ENCODE measurements at regions not wholly inside any gene's neighbourhood (a gene's known extent, or its start where the extent isn't known, plus 50 kb on each side); places are given as distances from the start of the nearest gene placed in this dataset.
"Not testable (repeated sequence)": the region's sequence is repeated elsewhere in the genome, so short reads cannot be mapped to it uniquely, and the experiment has no call there.

DNA sequence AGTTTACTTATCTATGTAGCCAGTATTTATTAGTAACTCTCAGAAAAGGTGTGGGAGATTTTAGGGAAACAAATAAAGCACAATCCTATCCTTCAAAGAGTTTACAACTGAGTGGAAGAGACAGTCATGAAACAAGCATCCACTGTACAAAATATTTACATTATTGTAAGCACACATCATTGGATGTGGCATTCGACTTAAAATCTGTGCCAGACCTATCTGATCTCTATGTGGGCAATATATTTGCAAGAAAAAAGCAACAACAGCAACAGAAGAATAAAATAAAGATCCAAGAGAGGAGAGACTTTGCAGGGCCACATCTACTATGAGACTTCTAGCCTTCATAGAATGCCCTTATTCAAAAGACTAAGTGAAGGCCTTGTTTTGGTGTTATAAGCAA, 882.1 kb upstream of the PIK3C3 start:
- Histone ChIP-seq H3K27ac (ENCODE audit: low read depth in 1 of 2, low read length in 1 of 2) (no peak overlapping the region), H3K36me3 (ENCODE audit: control insufficient read depth in 2 of 2, insufficient read depth in 2 of 2, low read length in 1 of 2) (no peaks in the 10 kb centered on the region), H3K4me3 (ENCODE audit: low read length in 2 of 2) (no peak overlapping the region), H3K9me3 (ENCODE audit: control insufficient read depth in 2 of 2, insufficient read depth in 1 of 2, low read length in 1 of 2) (no peaks in the 10 kb centered on the region), H3K27me3 (ENCODE audit: control insufficient read depth in 2 of 2, insufficient read depth in 1 of 2, low read length in 1 of 2) (no peaks in the 10 kb centered on the region), H3K4me1 (ENCODE audit: control insufficient read depth in 2 of 2, insufficient read depth in 2 of 2, low read length in 2 of 2) (no peaks in the 10 kb centered on the region)
- no peak for DNase-seq (ENCODE audit: low read depth in 6 of 9, low spot score in 9 of 9)
- WGBS: 53% methylated on average over 1 of the region's 1 CpG

- no peaks in the 10 kb centered on the region for H3K4me1 ChIP-seq (ENCODE audit: control insufficient read depth in 2 of 2, insufficient read depth in 2 of 2, low read length in 2 of 2)
- 95% methylated on average over 4 of the region's 4 CpGs for WGBS
- H3K27me3 ChIP-seq (ENCODE audit: control insufficient read depth in 2 of 2, insufficient read depth in 1 of 2, low read length in 1 of 2): no peaks in the 10 kb centered on the region
- H3K27ac ChIP-seq (ENCODE audit: low read depth in 1 of 2, low read length in 1 of 2): no peak overlapping the region
- no peak overlapping the region for H3K4me3 ChIP-seq (ENCODE audit: low read length in 2 of 2)
- no peaks in the 10 kb centered on the region for H3K36me3 ChIP-seq (ENCODE audit: control insufficient read depth in 2 of 2, insufficient read depth in 2 of 2, low read length in 1 of 2)
- no peaks in the 10 kb centered on the region for H3K9me3 ChIP-seq (ENCODE audit: control insufficient read depth in 2 of 2, insufficient read depth in 1 of 2, low read length in 1 of 2)
- no peak for DNase-seq (ENCODE audit: low read depth in 6 of 9, low spot score in 9 of 9)
Observed at GRCh38 chr18:41071826-41072225, 883.2 kb upstream of the PIK3C3 start.

DNA sequence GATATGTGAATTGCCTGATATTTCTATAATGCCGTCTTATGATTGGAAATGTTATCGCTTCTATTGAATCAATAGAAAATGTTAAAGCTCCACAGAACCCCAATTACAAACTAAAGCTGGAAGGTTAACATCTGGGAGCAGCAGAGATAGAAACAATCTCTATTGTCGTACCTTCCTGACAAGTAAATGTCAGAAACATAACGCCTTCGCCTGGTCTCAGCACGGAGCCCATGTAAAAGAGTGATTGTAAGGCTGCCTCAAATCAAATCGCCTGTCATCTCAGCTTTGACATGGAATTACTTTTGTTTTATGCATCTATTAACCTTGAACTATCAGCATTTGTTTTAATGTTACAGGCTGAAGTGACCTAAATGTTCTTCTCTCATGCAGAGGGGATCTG, 885.9 kb upstream of the PIK3C3 start:
- no peaks in the 10 kb centered on the region for H3K9me3 ChIP-seq (ENCODE audit: control insufficient read depth in 2 of 2, insufficient read depth in 1 of 2, low read length in 1 of 2)
- 94% methylated on average over 7 of the region's 7 CpGs for WGBS
- no peak overlapping the region for H3K27ac ChIP-seq (ENCODE audit: low read depth in 1 of 2, low read length in 1 of 2)
- DNase-seq (ENCODE audit: low read depth in 6 of 9, low spot score in 9 of 9): no peak
- H3K4me1 ChIP-seq (ENCODE audit: control insufficient read depth in 2 of 2, insufficient read depth in 2 of 2, low read length in 2 of 2): no peaks in the 10 kb centered on the region
- H3K4me3 ChIP-seq (ENCODE audit: low read length in 2 of 2): no peak overlapping the region
- no peaks in the 10 kb centered on the region for H3K36me3 ChIP-seq (ENCODE audit: control insufficient read depth in 2 of 2, insufficient read depth in 2 of 2, low read length in 1 of 2)
- no peaks in the 10 kb centered on the region for H3K27me3 ChIP-seq (ENCODE audit: control insufficient read depth in 2 of 2, insufficient read depth in 1 of 2, low read length in 1 of 2)

DNA sequence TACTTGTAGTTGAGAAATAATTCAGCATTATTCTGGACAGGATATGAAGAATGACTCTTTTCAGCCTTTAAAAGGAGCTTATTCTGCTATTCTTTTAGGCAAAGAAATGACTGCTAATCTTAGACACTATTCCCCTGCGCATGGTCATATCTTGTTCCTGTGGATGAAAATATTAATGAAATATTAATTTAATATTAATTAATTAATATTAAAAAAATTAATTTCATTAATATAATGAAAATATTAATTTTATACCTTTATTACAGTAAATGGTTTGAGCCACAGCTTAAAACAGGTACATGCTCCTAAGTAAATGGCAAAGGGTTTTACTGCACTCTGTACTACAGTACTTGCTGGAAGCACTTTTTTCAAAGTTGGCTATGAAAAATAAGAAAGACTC, 890.1 kb upstream of the PIK3C3 start:
- Histone ChIP-seq H3K27ac (ENCODE audit: low read depth in 1 of 2, low read length in 1 of 2) (no peak overlapping the region), H3K9me3 (ENCODE audit: control insufficient read depth in 2 of 2, insufficient read depth in 1 of 2, low read length in 1 of 2) (no peaks in the 10 kb centered on the region), H3K4me3 (ENCODE audit: low read length in 2 of 2) (no peak overlapping the region), H3K36me3 (ENCODE audit: control insufficient read depth in 2 of 2, insufficient read depth in 2 of 2, low read length in 1 of 2) (no peaks in the 10 kb centered on the region), H3K4me1 (ENCODE audit: control insufficient read depth in 2 of 2, insufficient read depth in 2 of 2, low read length in 2 of 2) (no peaks in the 10 kb centered on the region), H3K27me3 (ENCODE audit: control insufficient read depth in 2 of 2, insufficient read depth in 1 of 2, low read length in 1 of 2) (no peaks in the 10 kb centered on the region)
- WGBS: 0% methylated on average over 1 of the region's 1 CpG
- DNase-seq (ENCODE audit: low read depth in 6 of 9, low spot score in 9 of 9): no peak

DNA sequence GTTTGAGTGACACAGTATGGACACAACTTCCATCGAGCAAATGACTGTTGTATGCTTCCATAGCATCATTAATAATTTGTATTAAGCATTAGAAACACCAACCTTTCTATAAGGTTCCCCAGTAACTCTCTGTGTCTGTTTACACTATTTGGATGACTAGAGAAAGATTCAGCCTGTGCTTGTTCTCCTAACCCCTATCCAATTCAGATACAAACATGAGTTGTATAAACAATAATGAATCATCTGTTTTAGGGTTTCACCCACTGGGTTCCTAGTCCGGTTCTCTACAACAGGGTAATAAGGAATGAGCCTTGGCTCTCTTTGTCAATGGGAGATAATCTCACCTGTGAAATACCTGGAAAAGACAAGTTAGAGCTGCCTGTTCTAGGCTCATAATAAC, 894.1 kb upstream of the PIK3C3 start:
- Histone ChIP-seq H3K36me3 (ENCODE audit: control insufficient read depth in 2 of 2, insufficient read depth in 2 of 2, low read length in 1 of 2) (no peaks in the 10 kb centered on the region), H3K9me3 (ENCODE audit: control insufficient read depth in 2 of 2, insufficient read depth in 1 of 2, low read length in 1 of 2) (no peaks in the 10 kb centered on the region), H3K4me3 (ENCODE audit: low read length in 2 of 2) (no peak overlapping the region), H3K27me3 (ENCODE audit: control insufficient read depth in 2 of 2, insufficient read depth in 1 of 2, low read length in 1 of 2) (no peaks in the 10 kb centered on the region), H3K27ac (ENCODE audit: low read depth in 1 of 2, low read length in 1 of 2) (no peak overlapping the region), H3K4me1 (ENCODE audit: control insufficient read depth in 2 of 2, insufficient read depth in 2 of 2, low read length in 2 of 2) (no peaks in the 10 kb centered on the region)
- 90% methylated on average over 2 of the region's 2 CpGs for WGBS
- no peak for DNase-seq (ENCODE audit: low read depth in 6 of 9, low spot score in 9 of 9)

- Histone ChIP-seq H3K27me3 (ENCODE audit: control insufficient read depth in 2 of 2, insufficient read depth in 1 of 2, low read length in 1 of 2) (no peaks in the 10 kb centered on the region), H3K36me3 (ENCODE audit: control insufficient read depth in 2 of 2, insufficient read depth in 2 of 2, low read length in 1 of 2) (no peaks in the 10 kb centered on the region), H3K27ac (ENCODE audit: low read depth in 1 of 2, low read length in 1 of 2) (no peak overlapping the region), H3K4me1 (ENCODE audit: control insufficient read depth in 2 of 2, insufficient read depth in 2 of 2, low read length in 2 of 2) (no peaks in the 10 kb centered on the region), H3K9me3 (ENCODE audit: control insufficient read depth in 2 of 2, insufficient read depth in 1 of 2, low read length in 1 of 2) (no peaks in the 10 kb centered on the region), H3K4me3 (ENCODE audit: low read length in 2 of 2) (no peak overlapping the region)
- DNase-seq (ENCODE audit: low read depth in 6 of 9, low spot score in 9 of 9): no peak
- 91% methylated on average over 1 of the region's 1 CpG for WGBS
Observed at GRCh38 chr18:41059126-41059415, 896.0 kb upstream of the PIK3C3 start.

- Histone ChIP-seq H3K27me3 (ENCODE audit: control insufficient read depth in 2 of 2, insufficient read depth in 1 of 2, low read length in 1 of 2) (no peaks in the 10 kb centered on the region), H3K4me1 (ENCODE audit: control insufficient read depth in 2 of 2, insufficient read depth in 2 of 2, low read length in 2 of 2) (no peaks in the 10 kb centered on the region), H3K27ac (ENCODE audit: low read depth in 1 of 2, low read length in 1 of 2) (no peak overlapping the region), H3K36me3 (ENCODE audit: control insufficient read depth in 2 of 2, insufficient read depth in 2 of 2, low read length in 1 of 2) (no peaks in the 10 kb centered on the region), H3K9me3 (ENCODE audit: control insufficient read depth in 2 of 2, insufficient read depth in 1 of 2, low read length in 1 of 2) (no peaks in the 10 kb centered on the region), H3K4me3 (ENCODE audit: low read length in 2 of 2) (no peak overlapping the region)
- WGBS: 89% methylated on average over 9 of the region's 9 CpGs
- no peak for DNase-seq (ENCODE audit: low read depth in 6 of 9, low spot score in 9 of 9)
Observed at GRCh38 chr18:41058351-41059125, 896.5 kb upstream of the PIK3C3 start.

DNA sequence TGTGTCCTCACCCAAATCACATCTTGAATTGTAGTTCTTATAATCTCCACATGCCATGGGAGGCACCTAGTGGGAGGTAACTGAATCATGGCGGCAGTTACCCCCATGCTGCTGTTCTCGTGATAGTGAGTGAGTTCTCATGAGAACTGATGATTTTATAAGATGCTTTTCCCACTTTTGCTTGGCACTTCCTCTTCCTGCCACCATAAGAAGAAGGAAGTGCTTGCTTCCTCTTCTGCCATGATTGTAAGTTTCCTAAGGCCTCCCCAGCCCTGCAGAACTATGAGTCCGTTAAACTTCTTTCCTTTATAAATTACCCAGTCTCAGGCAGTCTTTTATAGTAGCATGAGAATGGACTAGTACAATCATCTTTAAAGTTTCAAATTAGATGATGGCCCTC, 902.4 kb upstream of the PIK3C3 start:
- no peak overlapping the region for H3K4me3 ChIP-seq (ENCODE audit: low read length in 2 of 2)
- no peak overlapping the region for H3K27ac ChIP-seq (ENCODE audit: low read depth in 1 of 2, low read length in 1 of 2)
- WGBS: 93% methylated on average over 3 of the region's 3 CpGs
- no peaks in the 10 kb centered on the region for H3K27me3 ChIP-seq (ENCODE audit: control insufficient read depth in 2 of 2, insufficient read depth in 1 of 2, low read length in 1 of 2)
- no peaks in the 10 kb centered on the region for H3K9me3 ChIP-seq (ENCODE audit: control insufficient read depth in 2 of 2, insufficient read depth in 1 of 2, low read length in 1 of 2)
- no peak for DNase-seq (ENCODE audit: low read depth in 6 of 9, low spot score in 9 of 9)
- no peaks in the 10 kb centered on the region for H3K36me3 ChIP-seq (ENCODE audit: control insufficient read depth in 2 of 2, insufficient read depth in 2 of 2, low read length in 1 of 2)
- no peaks in the 10 kb centered on the region for H3K4me1 ChIP-seq (ENCODE audit: control insufficient read depth in 2 of 2, insufficient read depth in 2 of 2, low read length in 2 of 2)

- not testable (repeated sequence) for H3K4me3 ChIP-seq (ENCODE audit: low read length in 2 of 2); H3K36me3 ChIP-seq (ENCODE audit: control insufficient read depth in 2 of 2, insufficient read depth in 2 of 2, low read length in 1 of 2); H3K27ac ChIP-seq (ENCODE audit: low read depth in 1 of 2, low read length in 1 of 2); H3K27me3 ChIP-seq (ENCODE audit: control insufficient read depth in 2 of 2, insufficient read depth in 1 of 2, low read length in 1 of 2); H3K9me3 ChIP-seq (ENCODE audit: control insufficient read depth in 2 of 2, insufficient read depth in 1 of 2, low read length in 1 of 2); DNase-seq (ENCODE audit: low read depth in 6 of 9, low spot score in 9 of 9); H3K4me1 ChIP-seq (ENCODE audit: control insufficient read depth in 2 of 2, insufficient read depth in 2 of 2, low read length in 2 of 2)
- WGBS: 98% methylated on average over 16 of the region's 16 CpGs
Observed at GRCh38 chr18:41046250-41046649, 908.8 kb upstream of the PIK3C3 start.

DNA sequence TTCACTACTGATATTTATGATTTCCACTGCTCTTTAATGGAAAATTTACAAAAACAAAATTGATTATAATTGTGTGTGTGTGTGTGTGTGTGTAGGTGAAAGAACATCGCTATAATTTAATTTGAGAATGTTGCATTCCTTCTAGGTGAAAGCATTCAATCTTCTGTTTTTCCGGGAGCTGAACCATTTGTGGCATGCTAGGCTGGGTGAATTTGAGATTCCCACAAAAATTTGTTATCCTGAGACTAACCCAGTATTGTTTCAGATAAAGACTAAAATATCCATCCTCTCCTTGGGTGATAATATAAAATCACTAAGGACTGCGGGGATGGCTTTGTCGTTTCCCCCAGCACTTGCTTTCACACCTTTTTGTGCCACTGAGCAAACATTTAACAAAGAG, 911.2 kb upstream of the PIK3C3 start:
- DNase-seq (ENCODE audit: low read depth in 6 of 9, low spot score in 9 of 9): no peak
- no peaks in the 10 kb centered on the region for H3K36me3 ChIP-seq (ENCODE audit: control insufficient read depth in 2 of 2, insufficient read depth in 2 of 2, low read length in 1 of 2)
- 92% methylated on average over 4 of the region's 4 CpGs for WGBS
- no peak overlapping the region for H3K4me3 ChIP-seq (ENCODE audit: low read length in 2 of 2)
- no peaks in the 10 kb centered on the region for H3K4me1 ChIP-seq (ENCODE audit: control insufficient read depth in 2 of 2, insufficient read depth in 2 of 2, low read length in 2 of 2)
- H3K9me3 ChIP-seq (ENCODE audit: control insufficient read depth in 2 of 2, insufficient read depth in 1 of 2, low read length in 1 of 2): no peaks in the 10 kb centered on the region
- no peak overlapping the region for H3K27ac ChIP-seq (ENCODE audit: low read depth in 1 of 2, low read length in 1 of 2)
- H3K27me3 ChIP-seq (ENCODE audit: control insufficient read depth in 2 of 2, insufficient read depth in 1 of 2, low read length in 1 of 2): no peaks in the 10 kb centered on the region

Data from thymus (tissue), 11 donors.